ENCODE measurements at regions not wholly inside any gene's neighbourhood (a gene's known extent, or its start where the extent isn't known, plus 50 kb on each side); places are given as distances from the start of the nearest gene placed in this dataset.

GRCh38 chr4:140267576-140267975 is 105.9 kb upstream of the SCOC start:
- Mint-ChIP-seq H3K4me3 (no peak overlapping the region), H3K36me3 (ENCODE audit: low read depth) (no peaks in the 10 kb centered on the region), H3K9me3 (no peaks in the 10 kb centered on the region), H3K4me1 (ENCODE audit: low read depth) (no peaks in the 10 kb centered on the region), H3K27me3 (ENCODE audit: insufficient read depth) (peaks cover 18% of the 10 kb centered on the region), H3K27ac (no peak overlapping the region)
- no peak for DNase-seq (ENCODE audit: low spot score)
- intact Hi-C loops (cut with micrococcal nuclease), result no loop called here

- no peaks in the 10 kb centered on the region for H3K9me3 Mint-ChIP-seq
- peaks cover 18% of the 10 kb centered on the region for H3K27me3 Mint-ChIP-seq (ENCODE audit: insufficient read depth)
- H3K4me3 Mint-ChIP-seq, result no peak overlapping the region
- no peak overlapping the region for H3K27ac Mint-ChIP-seq
- DNase-seq (ENCODE audit: low spot score), result no peak
- intact Hi-C loops (cut with micrococcal nuclease), result no loop called here
- no peaks in the 10 kb centered on the region for H3K4me1 Mint-ChIP-seq (ENCODE audit: low read depth)
- no peaks in the 10 kb centered on the region for H3K36me3 Mint-ChIP-seq (ENCODE audit: low read depth)
Observed at GRCh38 chr4:140266958-140267568, 106.4 kb upstream of the SCOC start.

- H3K4me1 Mint-ChIP-seq (ENCODE audit: low read depth), result peaks cover 8% of the 10 kb centered on the region
- H3K27me3 Mint-ChIP-seq (ENCODE audit: insufficient read depth), result peaks cover 13% of the 10 kb centered on the region
- no peak overlapping the region for H3K27ac Mint-ChIP-seq
- intact Hi-C loops (cut with micrococcal nuclease), result no loop called here
- no peak overlapping the region for H3K4me3 Mint-ChIP-seq
- DNase-seq (ENCODE audit: low spot score), result no peak
- H3K36me3 Mint-ChIP-seq (ENCODE audit: low read depth), result no peaks in the 10 kb centered on the region
- no peaks in the 10 kb centered on the region for H3K9me3 Mint-ChIP-seq
Observed at GRCh38 chr4:140260227-140260626, 106.2 kb upstream of the MAML3 start.

- intact Hi-C loops (cut with micrococcal nuclease), result no loop called here
- H3K36me3 Mint-ChIP-seq (ENCODE audit: low read depth), result no peaks in the 10 kb centered on the region
- peaks cover 13% of the 10 kb centered on the region for H3K4me1 Mint-ChIP-seq (ENCODE audit: low read depth)
- no peaks in the 10 kb centered on the region for H3K9me3 Mint-ChIP-seq
- H3K27ac Mint-ChIP-seq, result no peak overlapping the region
- H3K4me3 Mint-ChIP-seq, result no peak overlapping the region
- DNase-seq (ENCODE audit: low spot score), result no peak
- H3K27me3 Mint-ChIP-seq (ENCODE audit: insufficient read depth), result peaks cover 27% of the 10 kb centered on the region
Observed at GRCh38 chr4:140258476-140258875, 104.5 kb upstream of the MAML3 start.

- Mint-ChIP-seq H3K4me1 (ENCODE audit: low read depth) (peaks cover 16% of the 10 kb centered on the region), H3K27ac (no peak overlapping the region), H3K27me3 (ENCODE audit: insufficient read depth) (peaks cover 28% of the 10 kb centered on the region), H3K4me3 (no peak overlapping the region), H3K9me3 (no peaks in the 10 kb centered on the region), H3K36me3 (ENCODE audit: low read depth) (no peaks in the 10 kb centered on the region)
- DNase-seq (ENCODE audit: low spot score), result no peak
- intact Hi-C loops (cut with micrococcal nuclease), result no loop called here
Observed at GRCh38 chr4:140257461-140258305, 103.7 kb upstream of the MAML3 start.

- H3K4me1 Mint-ChIP-seq (ENCODE audit: low read depth), result peaks cover 21% of the 10 kb centered on the region
- H3K9me3 Mint-ChIP-seq, result no peaks in the 10 kb centered on the region
- no peak for DNase-seq (ENCODE audit: low spot score)
- H3K27ac Mint-ChIP-seq, result no peak overlapping the region
- no peak overlapping the region for H3K4me3 Mint-ChIP-seq
- peaks cover 33% of the 10 kb centered on the region for H3K27me3 Mint-ChIP-seq (ENCODE audit: insufficient read depth)
- intact Hi-C loops (cut with micrococcal nuclease), result no loop called here
- no peaks in the 10 kb centered on the region for H3K36me3 Mint-ChIP-seq (ENCODE audit: low read depth)
Observed at GRCh38 chr4:140256941-140257340, 103.0 kb upstream of the MAML3 start.

GRCh38 chr4:140256335-140256734 is 102.4 kb upstream of the MAML3 start:
- Mint-ChIP-seq H3K27me3 (ENCODE audit: insufficient read depth) (peaks cover 34% of the 10 kb centered on the region), H3K9me3 (no peaks in the 10 kb centered on the region), H3K27ac (no peak overlapping the region), H3K36me3 (ENCODE audit: low read depth) (no peaks in the 10 kb centered on the region), H3K4me1 (ENCODE audit: low read depth) (peaks cover 27% of the 10 kb centered on the region), H3K4me3 (no peak overlapping the region)
- intact Hi-C loops (cut with micrococcal nuclease), result no loop called here
- no peak for DNase-seq (ENCODE audit: low spot score)

- no peak for DNase-seq (ENCODE audit: low spot score)
- H3K9me3 Mint-ChIP-seq, result no peaks in the 10 kb centered on the region
- H3K27ac Mint-ChIP-seq, result no peak overlapping the region
- no peak overlapping the region for H3K4me3 Mint-ChIP-seq
- peaks cover 35% of the 10 kb centered on the region for H3K27me3 Mint-ChIP-seq (ENCODE audit: insufficient read depth)
- intact Hi-C loops (cut with micrococcal nuclease), result no loop called here
- peaks cover 28% of the 10 kb centered on the region for H3K4me1 Mint-ChIP-seq (ENCODE audit: low read depth)
- H3K36me3 Mint-ChIP-seq (ENCODE audit: low read depth), result no peaks in the 10 kb centered on the region
Observed at GRCh38 chr4:140255927-140256326, 101.9 kb upstream of the MAML3 start.

- intact Hi-C loops (cut with micrococcal nuclease), result no loop called here
- Mint-ChIP-seq H3K36me3 (ENCODE audit: low read depth) (no peaks in the 10 kb centered on the region), H3K4me3 (no peak overlapping the region), H3K4me1 (ENCODE audit: low read depth) (peaks cover 28% of the 10 kb centered on the region), H3K27me3 (ENCODE audit: insufficient read depth) (peaks cover 38% of the 10 kb centered on the region), H3K9me3 (no peaks in the 10 kb centered on the region), H3K27ac (no peak overlapping the region)
- DNase-seq (ENCODE audit: low spot score), result no peak
Observed at GRCh38 chr4:140255467-140255866, 101.5 kb upstream of the MAML3 start.

GRCh38 chr4:140254651-140255299 is 100.8 kb upstream of the MAML3 start:
- Mint-ChIP-seq H3K36me3 (ENCODE audit: low read depth) (no peaks in the 10 kb centered on the region), H3K27me3 (ENCODE audit: insufficient read depth) (peaks cover 40% of the 10 kb centered on the region), H3K4me1 (ENCODE audit: low read depth) (peaks cover 28% of the 10 kb centered on the region), H3K4me3 (no peak overlapping the region), H3K9me3 (no peaks in the 10 kb centered on the region), H3K27ac (no peak overlapping the region)
- DNase-seq (ENCODE audit: low spot score), result no peak
- intact Hi-C loops (cut with micrococcal nuclease), result loop anchor here (5.0 kb wide), 3 partner anchors 118 to 302 kb away; partner anchors contain the start of gene SCOC

- DNase-seq (ENCODE audit: low spot score), result no peak
- Mint-ChIP-seq H3K4me3 (peak overlapping the region; percentile 76), H3K36me3 (ENCODE audit: low read depth) (no peaks in the 10 kb centered on the region), H3K27ac (peak overlapping the region; percentile 59), H3K4me1 (ENCODE audit: low read depth) (peaks cover 28% of the 10 kb centered on the region), H3K27me3 (ENCODE audit: insufficient read depth) (peaks cover 37% of the 10 kb centered on the region), H3K9me3 (no peaks in the 10 kb centered on the region)
- intact Hi-C loops (cut with micrococcal nuclease), result loop anchor here (1.0 to 5.0 kb wide), 10 partner anchors 97 to 650 kb away; partner anchors contain the start of gene SCOC
Observed at GRCh38 chr4:140253556-140254027, 99.6 kb upstream of the MAML3 start.

GRCh38 chr4:140252742-140253555 is 99.0 kb upstream of the MAML3 start:
- Mint-ChIP-seq H3K4me3 (peak overlapping the region; percentile 76), H3K27ac (peak overlapping the region; percentile 59), H3K36me3 (ENCODE audit: low read depth) (no peaks in the 10 kb centered on the region), H3K27me3 (ENCODE audit: insufficient read depth) (peaks cover 36% of the 10 kb centered on the region), H3K9me3 (no peaks in the 10 kb centered on the region), H3K4me1 (ENCODE audit: low read depth) (peaks cover 28% of the 10 kb centered on the region)
- peak; percentile 32 for DNase-seq (ENCODE audit: low spot score)
- intact Hi-C loops (cut with micrococcal nuclease), result loop anchor here (1.0 to 5.0 kb wide), 10 partner anchors 97 to 650 kb away; partner anchors contain the start of gene SCOC
